Astrocyte of the spinal cord (primary cell): ENCODE measurements at regions not wholly inside any gene's neighbourhood (a gene's known extent, or its start where the extent isn't known, plus 50 kb on each side); places are given as distances from the start of the nearest gene placed in this dataset.

Source experiments
- DNase-seq: peaks from one replicate; pipeline ENCODE4 v3.0.0; 2011; ENCODE audit warnings: low read depth, low spot score
- H3K4me3 ChIP-seq: 2 replicates; pipeline ENCODE4 v1.5.1; 2011; ENCODE audit warnings: low read depth, mild to moderate bottlenecking, low read length, moderate library complexity
- CTCF ChIP-seq: IDR thresholded peaks from 2 replicates; pipeline ENCODE4 v1.5.1; 2012; ENCODE audit warnings: low read depth, mild to moderate bottlenecking, low read length, inconsistent platforms
- in situ Hi-C: cut with HindIII; loops from 2 replicates; pipeline ENCODE4 v1.10.0; 2017; ENCODE audit warnings: low sequenced_read_pairs

DNA sequence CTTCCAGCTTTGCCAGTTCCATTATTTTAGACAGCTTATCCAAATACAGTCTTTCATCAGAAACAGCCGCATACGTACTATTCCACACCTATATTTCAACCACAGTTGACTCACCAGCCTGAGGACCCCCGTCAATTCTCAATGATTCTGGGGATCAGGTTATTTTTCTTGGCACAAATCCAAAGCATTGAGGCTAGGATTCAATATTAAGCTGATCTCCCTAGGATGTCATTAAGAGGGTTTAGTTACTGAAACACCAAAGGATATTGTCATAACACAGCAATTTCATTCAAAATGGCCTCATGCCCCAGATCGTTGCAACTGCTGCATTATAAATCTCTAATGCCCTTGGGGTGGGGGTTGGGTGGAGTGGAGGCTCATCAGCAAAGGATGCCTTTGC lies 214.6 kb downstream of the PTEN start:
- in situ Hi-C loops: no loop called here
- DNase-seq: peak; percentile 75
- no peak for TF ChIP-seq CTCF
- H3K4me3 ChIP-seq: no peak overlapping the region

- TF ChIP-seq CTCF: no peak
- peak; percentile 68 for DNase-seq
- in situ Hi-C loops: no loop called here
- no peak overlapping the region for H3K4me3 ChIP-seq
Observed at GRCh38 chr10:88080213-88080612, 216.8 kb downstream of the PTEN start.

DNA sequence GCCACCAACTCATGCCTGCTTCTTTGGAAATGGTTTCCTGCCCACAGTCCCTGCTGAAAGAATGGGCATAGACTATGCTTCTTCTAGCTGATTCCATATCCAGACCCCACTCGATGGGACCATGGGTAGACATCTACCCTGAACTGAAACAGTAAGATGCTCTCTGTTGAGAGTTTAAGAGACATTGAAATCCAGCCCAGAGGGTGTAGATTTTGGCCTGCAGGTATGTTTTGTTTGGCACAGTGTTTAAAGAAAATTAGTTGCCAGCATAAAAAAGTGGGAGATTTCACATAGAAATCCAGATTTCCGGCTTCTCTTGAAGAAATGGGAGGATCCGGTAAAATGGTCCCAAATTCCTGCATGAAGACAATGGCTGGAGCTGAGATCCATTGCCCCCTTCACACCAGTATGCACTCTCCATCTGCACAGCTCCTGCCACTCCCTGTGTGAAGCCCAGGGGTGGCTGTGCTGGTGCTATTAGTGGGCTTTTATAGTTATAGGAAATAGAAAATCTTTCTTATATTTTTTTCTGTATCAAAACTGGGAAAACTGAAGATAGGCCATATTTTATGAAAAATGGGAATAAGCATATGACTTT lies 218.1 kb downstream of the PTEN start:
- no peak overlapping the region for H3K4me3 ChIP-seq
- in situ Hi-C loops: no loop called here
- no peak for TF ChIP-seq CTCF
- no peak for DNase-seq

DNA sequence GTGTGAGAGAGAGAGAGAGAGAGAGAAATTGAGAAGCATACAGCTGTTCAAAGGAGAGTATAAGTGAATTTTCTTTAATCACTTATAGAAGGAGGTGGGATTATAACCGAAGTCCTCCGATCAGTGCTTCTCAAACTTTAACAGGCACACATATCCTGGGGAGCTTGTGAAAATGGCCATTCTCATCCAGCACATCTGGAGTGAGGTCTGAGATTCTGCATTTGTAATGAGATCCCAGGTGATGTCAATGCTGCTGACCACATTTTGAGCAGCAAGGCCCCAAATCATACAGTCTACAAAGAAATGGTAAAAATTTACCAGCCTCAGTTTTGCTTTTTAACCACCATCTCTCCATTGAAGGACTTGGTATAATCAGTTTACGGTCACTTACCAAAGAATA lies 219.0 kb downstream of the PTEN start:
- in situ Hi-C loops: no loop called here
- no peak for TF ChIP-seq CTCF
- H3K4me3 ChIP-seq: no peak overlapping the region
- DNase-seq: no peak

DNA sequence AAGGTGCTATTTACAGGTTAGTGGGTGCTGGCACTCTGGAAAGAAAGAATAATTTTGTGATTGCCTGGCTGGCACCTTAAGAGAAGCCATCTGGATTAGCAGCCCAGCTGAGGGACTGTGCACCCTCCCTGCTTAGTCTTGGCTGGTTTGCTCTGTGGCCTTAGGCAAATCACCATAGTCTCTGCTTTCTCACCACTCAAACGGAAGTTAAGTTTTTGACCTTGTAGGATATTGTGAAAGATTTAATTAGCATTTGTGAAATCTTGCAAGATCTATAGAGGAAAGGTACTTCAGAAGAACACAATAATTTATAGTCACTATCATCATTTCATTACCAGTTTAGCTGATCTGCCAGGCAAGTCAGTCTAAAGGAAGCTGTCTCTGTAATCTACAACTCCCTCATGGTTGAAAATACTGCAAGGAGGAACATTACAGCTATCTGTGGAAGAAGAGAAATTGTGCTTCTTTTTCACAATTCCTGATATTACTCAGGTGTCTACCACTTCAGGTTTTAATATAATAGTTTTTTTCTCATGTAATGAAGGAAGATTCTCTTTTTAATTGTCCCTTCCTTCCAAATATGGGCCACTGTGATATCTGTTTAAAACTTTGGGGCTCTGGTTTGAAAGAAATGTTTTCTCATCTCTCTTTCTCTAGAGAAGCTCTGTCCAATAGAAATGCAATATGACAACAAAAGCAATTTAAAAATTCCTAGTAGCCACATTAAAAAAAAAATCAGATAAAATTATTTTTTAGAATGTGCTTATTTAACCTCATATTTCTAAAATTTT lies 219.6 kb downstream of the PTEN start:
- in situ Hi-C loops: no loop called here
- TF ChIP-seq CTCF: no peak
- DNase-seq: no peak
- H3K4me3 ChIP-seq: no peak overlapping the region

DNA sequence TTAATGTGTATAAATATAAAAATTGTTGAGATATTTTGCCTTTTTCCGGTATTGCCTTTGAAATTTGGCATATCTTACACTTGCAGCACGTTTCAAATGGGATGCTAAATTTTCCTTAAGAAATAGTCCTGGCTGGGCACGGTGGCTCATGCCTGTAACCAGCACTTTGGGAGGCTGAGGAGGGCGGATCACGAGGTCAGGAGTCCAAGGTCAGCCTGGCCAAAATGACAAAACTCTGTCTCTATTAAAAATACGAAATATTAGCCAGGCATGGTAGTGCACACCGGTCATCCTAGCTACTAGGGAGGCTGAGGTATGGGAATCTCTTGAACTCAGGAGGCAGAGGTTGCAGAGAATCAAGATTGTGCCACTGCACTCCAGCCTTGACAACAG lies 220.2 kb downstream of the PTEN start:
- TF ChIP-seq CTCF: no peak
- in situ Hi-C loops: no loop called here
- no peak overlapping the region for H3K4me3 ChIP-seq
- no peak for DNase-seq
